NCI-H82 treated with DMSO at 0.1 percent for 48 hours (cell line): ENCODE measurements at regions not wholly inside any gene's neighbourhood (a gene's known extent, or its start where the extent isn't known, plus 50 kb on each side); places are given as distances from the start of the nearest gene placed in this dataset.
"Not testable (repeated sequence)": the region's sequence is repeated elsewhere in the genome, so short reads cannot be mapped to it uniquely, and the experiment has no call there.

Source experiments
- DNase-seq: peaks from one replicate; lab custom pipeline; 2025; ENCODE audit not compliant: unreplicated experiment; lab: John Stamatoyannopoulos, UW

- DNase-seq: no peak
These were observed 122.9 kb downstream of the METRNL start for GRCh38 chr17:83202002-83203000.

DNA sequence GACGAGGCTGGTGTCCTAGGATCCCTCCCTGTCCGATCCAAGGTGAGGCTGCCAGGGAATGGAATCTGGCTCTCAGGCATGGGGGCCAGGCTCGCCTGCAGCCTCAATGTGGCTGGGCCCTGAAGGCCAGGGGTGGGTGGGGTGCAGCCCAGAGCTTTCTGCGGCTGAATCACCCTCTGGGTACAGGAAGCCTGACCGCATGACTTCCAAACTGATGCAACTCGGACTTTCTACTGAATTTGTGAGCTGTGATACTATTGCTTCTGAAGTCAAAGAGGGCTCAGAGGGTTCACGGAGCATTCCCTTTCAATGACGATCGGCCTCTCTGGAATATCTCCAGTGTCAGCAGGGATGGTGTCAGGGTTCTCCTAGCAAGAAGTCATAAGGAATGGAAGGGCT lies 123.7 kb downstream of the METRNL start:
- no peak for DNase-seq

GRCh38 chr17:83203472-83204221 lies 124.2 kb downstream of the METRNL start:
- DNase-seq: no peak

DNA sequence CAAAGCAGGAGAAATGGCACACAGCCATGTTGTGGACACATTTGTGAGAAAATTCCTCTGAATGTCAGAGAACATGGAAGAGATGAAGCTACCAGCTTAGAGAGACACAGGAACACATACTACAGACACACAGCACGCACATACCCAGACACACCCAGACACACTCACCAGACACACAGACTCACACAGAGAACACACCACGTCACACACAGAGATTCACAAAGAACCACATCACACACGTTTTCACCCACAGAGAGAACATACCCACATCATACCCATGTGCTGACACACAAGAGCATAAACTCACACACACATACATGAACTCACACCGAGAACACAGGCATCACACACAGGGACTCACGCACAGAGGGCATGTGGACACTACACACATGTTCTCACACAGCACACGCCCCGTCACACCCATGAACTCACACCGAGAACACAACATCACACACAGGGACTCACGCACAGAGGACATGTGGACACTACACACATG lies 124.9 kb downstream of the METRNL start:
- no peak for DNase-seq

- DNase-seq: not testable (repeated sequence)
These were observed 125.5 kb downstream of the METRNL start for GRCh38 chr17:83204736-83205386.

DNA sequence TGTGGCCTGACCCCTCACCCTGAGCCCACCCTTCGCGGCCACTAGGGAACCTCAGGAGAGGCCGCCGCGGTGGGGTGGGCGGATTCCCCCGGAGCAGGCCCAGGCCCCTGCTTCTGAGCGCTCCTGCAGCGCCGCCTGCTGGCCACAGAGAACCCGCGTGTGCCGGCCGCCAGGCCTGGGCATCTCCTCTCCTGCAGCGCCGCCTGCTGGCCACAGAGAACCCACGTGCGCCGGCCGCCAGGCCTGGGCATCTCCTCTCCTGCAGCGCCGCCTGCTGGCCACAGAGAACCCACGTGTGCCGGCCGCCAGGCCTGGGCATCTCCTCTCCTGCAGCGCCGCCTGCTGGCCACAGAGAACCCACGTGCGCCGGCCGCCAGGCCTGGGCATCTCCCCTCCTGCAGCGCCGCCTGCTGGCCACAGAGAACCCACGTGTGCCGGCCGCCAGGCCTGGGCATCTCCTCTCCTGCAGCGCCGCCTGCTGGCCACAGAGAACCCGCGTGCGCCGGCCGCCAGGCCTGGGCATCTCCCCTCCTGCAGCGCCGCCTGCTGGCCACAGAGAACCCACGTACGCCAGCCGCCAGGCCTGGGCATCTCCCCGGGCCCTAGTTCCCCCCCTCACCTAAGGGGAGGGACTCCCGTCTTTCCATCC lies 126.1 kb downstream of the METRNL start:
- not testable (repeated sequence) for DNase-seq

DNA sequence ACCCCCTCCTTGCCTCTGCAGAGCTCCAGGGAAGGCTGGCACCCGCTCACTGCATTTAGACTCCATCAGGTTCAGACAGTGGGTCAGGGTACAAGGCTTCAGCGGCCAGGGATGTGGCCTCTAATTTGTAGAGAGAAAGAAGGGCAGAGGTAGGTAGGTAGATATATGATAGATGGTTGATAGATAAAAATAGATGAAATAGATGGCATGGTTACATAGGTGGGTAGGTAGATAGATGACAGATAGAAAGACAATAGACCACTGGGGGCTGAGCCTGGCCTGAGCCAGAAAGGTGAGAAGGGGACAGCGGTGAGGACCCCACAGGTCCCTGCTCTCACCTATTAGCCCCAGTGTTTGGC lies 126.6 kb downstream of the METRNL start:
- not testable (repeated sequence) for DNase-seq

- not testable (repeated sequence) for DNase-seq
These were observed 127.6 kb downstream of the METRNL start for GRCh38 chr17:83206819-83207588.

- not testable (repeated sequence) for DNase-seq
These were observed 167.6 kb downstream of the METRNL start for GRCh38 chr17:83247001-83247400.
